Esophagus squamous epithelium (tissue), 4 donors: ENCODE measurements at regions not wholly inside any gene's neighbourhood (a gene's known extent, or its start where the extent isn't known, plus 50 kb on each side); places are given as distances from the start of the nearest gene placed in this dataset.

Source experiments
- POLR2A ChIP-seq, 4 donors: fragments of 450-650 bp; IDR thresholded peaks; one replicate each; pipeline ENCODE4 v1.6.1; 2017; ENCODE audit warnings: antibody characterized with exemption in 4 of 4, mild to moderate bottlenecking in 4 of 4, moderate library complexity in 3 of 4
- TF ChIP-seq, protein P1 (sequence below), 6 experiments: fragments of 450-650 bp in 4 of 6; fragments of 200-600 bp in 2 of 6; sonication (generic) in 2 of 6; IDR thresholded peaks; one replicate each; pipeline ENCODE4 v1.5.1; 2016 to 2019; ENCODE audit warnings: antibody characterized with exemption in 6 of 6, mild to moderate bottlenecking in 4 of 6, moderate library complexity in 4 of 6

DNA sequence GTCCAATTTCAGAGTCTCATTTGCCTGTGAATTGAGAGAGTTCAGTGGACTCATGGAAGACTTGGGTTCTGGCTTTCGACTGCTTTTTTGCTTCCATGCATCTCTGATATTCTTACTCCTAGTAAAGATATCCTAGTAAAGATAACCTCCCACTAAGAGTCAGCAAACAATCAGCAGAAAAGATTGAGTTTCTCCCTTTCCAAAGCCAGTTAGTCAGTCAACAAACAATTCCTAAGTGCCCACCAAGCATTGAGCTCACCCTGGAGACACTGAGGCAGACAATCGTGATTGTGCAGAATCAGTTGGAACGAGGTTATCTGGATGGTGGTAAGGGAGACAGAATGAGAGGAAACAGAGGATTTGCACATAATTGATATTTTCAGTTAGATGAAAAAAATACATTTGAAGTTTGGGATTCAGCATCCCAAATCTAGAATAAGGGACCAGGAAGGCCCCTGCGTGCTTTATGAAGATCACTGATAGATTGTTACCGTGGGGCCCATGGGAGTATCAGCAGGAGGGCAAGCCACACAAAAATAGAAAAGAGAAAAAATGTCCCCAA lies 99.7 kb upstream of the SLC38A2 start:
- TF ChIP-seq POLR2A (IDR thresholded peaks at IDR 0.05), result no peak
- TF ChIP-seq, protein P1, sequence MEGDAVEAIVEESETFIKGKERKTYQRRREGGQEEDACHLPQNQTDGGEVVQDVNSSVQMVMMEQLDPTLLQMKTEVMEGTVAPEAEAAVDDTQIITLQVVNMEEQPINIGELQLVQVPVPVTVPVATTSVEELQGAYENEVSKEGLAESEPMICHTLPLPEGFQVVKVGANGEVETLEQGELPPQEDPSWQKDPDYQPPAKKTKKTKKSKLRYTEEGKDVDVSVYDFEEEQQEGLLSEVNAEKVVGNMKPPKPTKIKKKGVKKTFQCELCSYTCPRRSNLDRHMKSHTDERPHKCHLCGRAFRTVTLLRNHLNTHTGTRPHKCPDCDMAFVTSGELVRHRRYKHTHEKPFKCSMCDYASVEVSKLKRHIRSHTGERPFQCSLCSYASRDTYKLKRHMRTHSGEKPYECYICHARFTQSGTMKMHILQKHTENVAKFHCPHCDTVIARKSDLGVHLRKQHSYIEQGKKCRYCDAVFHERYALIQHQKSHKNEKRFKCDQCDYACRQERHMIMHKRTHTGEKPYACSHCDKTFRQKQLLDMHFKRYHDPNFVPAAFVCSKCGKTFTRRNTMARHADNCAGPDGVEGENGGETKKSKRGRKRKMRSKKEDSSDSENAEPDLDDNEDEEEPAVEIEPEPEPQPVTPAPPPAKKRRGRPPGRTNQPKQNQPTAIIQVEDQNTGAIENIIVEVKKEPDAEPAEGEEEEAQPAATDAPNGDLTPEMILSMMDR (IDR thresholded peaks at IDR 0.05), result no peak
